AML-193 (cell line): ENCODE measurements at regions not wholly inside any gene's neighbourhood (a gene's known extent, or its start where the extent isn't known, plus 50 kb on each side); places are given as distances from the start of the nearest gene placed in this dataset.
"Not testable (repeated sequence)": the region's sequence is repeated elsewhere in the genome, so short reads cannot be mapped to it uniquely, and the experiment has no call there.

Experiments used
- DNase-seq, 2 experiments: peaks; one replicate each; lab custom pipeline; 2025; lab: John Stamatoyannopoulos, UW

GRCh38 chr2:175872721-175873120, 129.3 kb downstream of the LNPK start:
- DNase-seq: no peak

- no peak for DNase-seq
These were observed 130.1 kb downstream of the LNPK start for GRCh38 chr2:175872005-175872348.

- no peak for DNase-seq
These were observed 130.6 kb downstream of the LNPK start for GRCh38 chr2:175871331-175872004.

- DNase-seq: no peak
These were observed 136.4 kb downstream of the LNPK start for GRCh38 chr2:175865716-175866115.

GRCh38 chr2:175864137-175864850, 137.8 kb downstream of the LNPK start:
- DNase-seq: no peak

- DNase-seq: no peak
These were observed 140.1 kb downstream of the LNPK start for GRCh38 chr2:175861958-175862357.

GRCh38 chr2:175855794-175856453, 146.1 kb downstream of the LNPK start:
- no peak for DNase-seq

GRCh38 chr2:175855236-175855635, 146.8 kb downstream of the LNPK start:
- no peak for DNase-seq

GRCh38 chr2:175854665-175855064, 147.4 kb downstream of the LNPK start:
- no peak for DNase-seq

GRCh38 chr2:175854129-175854528, 147.9 kb downstream of the LNPK start:
- no peak for DNase-seq

- no peak for DNase-seq
These were observed 148.5 kb downstream of the LNPK start for GRCh38 chr2:175853616-175853890.

- no peak for DNase-seq
These were observed 149.0 kb downstream of the LNPK start for GRCh38 chr2:175852879-175853615.

GRCh38 chr2:175847128-175847527, 154.9 kb downstream of the LNPK start:
- no peak for DNase-seq

- no peak for DNase-seq
These were observed 157.9 kb downstream of the LNPK start for GRCh38 chr2:175844169-175844568.

GRCh38 chr2:175843625-175844024, 158.4 kb downstream of the LNPK start:
- no peak for DNase-seq

GRCh38 chr2:175842996-175843395, 159.1 kb downstream of the LNPK start:
- no peak for DNase-seq

- DNase-seq: not testable (repeated sequence)
These were observed 161.3 kb downstream of the LNPK start for GRCh38 chr2:175840765-175841164.

GRCh38 chr2:175840256-175840655, 161.8 kb downstream of the LNPK start:
- DNase-seq: no peak

GRCh38 chr2:175838979-175839378, 163.1 kb downstream of the LNPK start:
- no peak for DNase-seq

- DNase-seq: no peak
These were observed 165.0 kb downstream of the LNPK start for GRCh38 chr2:175837046-175837445.

- DNase-seq: no peak
These were observed 165.7 kb downstream of the LNPK start for GRCh38 chr2:175836361-175836760.

- no peak for DNase-seq
These were observed 167.6 kb downstream of the LNPK start for GRCh38 chr2:175834477-175834876.

GRCh38 chr2:175832866-175833265, 169.2 kb downstream of the LNPK start:
- DNase-seq: no peak
